ENCODE measurements at regions not wholly inside any gene's neighbourhood (a gene's known extent, or its start where the extent isn't known, plus 50 kb on each side); places are given as distances from the start of the nearest gene placed in this dataset.

DNA sequence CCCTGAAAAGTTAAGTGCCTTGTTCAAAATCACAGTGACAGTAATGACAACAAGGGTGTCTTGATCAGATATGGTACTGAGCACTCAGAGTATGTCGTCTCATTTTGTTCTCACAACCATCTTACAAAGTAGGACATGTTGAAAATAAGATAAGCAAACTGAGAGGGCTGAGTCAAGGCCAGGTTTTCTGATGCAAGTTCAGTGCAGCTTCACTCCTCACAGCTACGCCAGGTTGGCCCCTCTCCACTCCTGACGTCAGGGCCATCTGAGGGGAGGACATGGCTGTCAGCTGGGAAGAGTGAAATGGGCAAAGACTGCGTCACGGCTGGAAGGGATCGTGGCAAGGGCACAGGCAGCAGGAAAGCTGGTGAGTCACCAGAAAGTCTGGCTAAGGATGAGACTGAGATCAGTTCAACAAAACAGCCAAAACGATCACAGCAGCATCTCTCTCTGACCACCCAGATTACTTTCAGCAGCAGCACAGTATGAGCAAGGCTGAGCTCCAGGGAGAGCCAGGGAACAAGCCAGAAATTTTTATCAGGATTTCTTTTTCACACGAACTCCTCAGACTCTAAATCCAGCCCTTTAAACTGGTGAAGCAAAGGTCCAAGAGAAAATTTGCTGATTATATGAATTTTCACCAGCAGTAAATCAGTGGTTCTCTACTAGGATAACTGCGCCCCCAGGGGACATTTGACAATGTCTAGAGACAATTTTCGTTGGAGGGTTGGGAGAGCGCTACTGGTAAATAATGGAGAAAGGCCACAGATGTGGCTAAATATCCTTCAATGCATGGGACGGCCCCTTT lies 297.9 kb upstream of the AMIGO2 start:
- Histone ChIP-seq H3K27me3 (replicated peaks in 2 of 5; ENCODE audit: control insufficient read depth in 4 of 5, insufficient read depth in 5 of 5, low read length in 4 of 5) (no peaks in the 10 kb centered on the region), H3K4me1 (ENCODE audit: control extremely low read depth in 1 of 4, control insufficient read depth in 4 of 4, insufficient read depth in 4 of 4, low read length in 3 of 4) (peaks cover 0 to 16% (median 5%) of the 10 kb centered on the region in 4 experiments), H3K27ac (ENCODE audit: insufficient read depth in 1 of 2, low read depth in 1 of 2, low read length in 2 of 2, poor library complexity in 1 of 2, severe bottlenecking in 2 of 2) (no peak overlapping the region), H3K9me3 (ENCODE audit: control extremely low read depth in 1 of 5, control insufficient read depth in 4 of 5, insufficient read depth in 2 of 5, low read depth in 1 of 5, low read length in 4 of 5) (peaks cover 0 to 6% (median 0%) of the 10 kb centered on the region in 5 experiments), H3K36me3 (ENCODE audit: control insufficient read depth in 4 of 4, insufficient read depth in 4 of 4, low read length in 3 of 4) (no peaks in the 10 kb centered on the region), H3K4me3 (ENCODE audit: control insufficient read depth in 1 of 7, extremely low read depth in 1 of 7, insufficient read depth in 4 of 7, low read depth in 2 of 7, low read length in 6 of 7) (no peak overlapping the region)
- ChIA-PET CTCF (interaction anchor here (0.9 to 1.0 kb wide), 2 partner anchors 25 to 55 kb away, joined by 3 read pairs; no protein-coding TSS in a partner anchor), POLR2A (no interaction called here)
- 95% methylated on average over 9 of the region's 12 CpGs for WGBS (ENCODE audit: insufficient coverage)
- no peak for DNase-seq

DNA sequence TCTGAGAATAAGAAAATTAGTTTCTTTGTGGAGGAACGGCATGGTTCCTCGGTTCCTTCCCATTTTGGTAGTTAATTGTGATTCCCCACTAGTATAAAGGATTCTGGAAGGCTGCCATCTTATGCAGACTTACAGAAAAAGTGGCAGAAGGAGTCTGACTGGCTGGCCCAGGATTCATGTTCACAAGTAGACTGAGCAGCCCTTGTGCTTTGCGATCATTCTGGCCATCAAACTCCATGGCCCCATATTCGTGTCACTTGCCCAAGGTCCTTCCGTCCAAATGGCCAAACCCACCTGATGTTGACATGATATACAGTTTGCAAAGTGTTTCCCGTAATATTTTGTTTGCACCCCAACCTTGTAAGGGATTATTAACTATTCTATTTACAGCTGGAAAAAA lies 297.2 kb upstream of the AMIGO2 start:
- Histone ChIP-seq H3K4me1 (ENCODE audit: control extremely low read depth in 1 of 4, control insufficient read depth in 4 of 4, insufficient read depth in 4 of 4, low read length in 3 of 4) (peaks cover 0 to 16% (median 5%) of the 10 kb centered on the region in 4 experiments), H3K4me3 (ENCODE audit: control insufficient read depth in 1 of 7, extremely low read depth in 1 of 7, insufficient read depth in 4 of 7, low read depth in 2 of 7, low read length in 6 of 7) (no peak overlapping the region), H3K27ac (ENCODE audit: insufficient read depth in 1 of 2, low read depth in 1 of 2, low read length in 2 of 2, poor library complexity in 1 of 2, severe bottlenecking in 2 of 2) (no peak overlapping the region), H3K9me3 (ENCODE audit: control extremely low read depth in 1 of 5, control insufficient read depth in 4 of 5, insufficient read depth in 2 of 5, low read depth in 1 of 5, low read length in 4 of 5) (peaks cover 0 to 2% (median 0%) of the 10 kb centered on the region in 5 experiments), H3K36me3 (ENCODE audit: control insufficient read depth in 4 of 4, insufficient read depth in 4 of 4, low read length in 3 of 4) (no peaks in the 10 kb centered on the region), H3K27me3 (replicated peaks in 2 of 5; ENCODE audit: control insufficient read depth in 4 of 5, insufficient read depth in 5 of 5, low read length in 4 of 5) (no peaks in the 10 kb centered on the region)
- ChIA-PET CTCF (interaction anchor here (1.0 kb wide), 1 partner anchor 55 kb away, joined by 3 read pairs; no protein-coding TSS in a partner anchor), POLR2A (no interaction called here)
- WGBS (ENCODE audit: insufficient coverage), result 100% methylated on average over 1 of the region's 6 CpGs
- DNase-seq, result no peak

DNA sequence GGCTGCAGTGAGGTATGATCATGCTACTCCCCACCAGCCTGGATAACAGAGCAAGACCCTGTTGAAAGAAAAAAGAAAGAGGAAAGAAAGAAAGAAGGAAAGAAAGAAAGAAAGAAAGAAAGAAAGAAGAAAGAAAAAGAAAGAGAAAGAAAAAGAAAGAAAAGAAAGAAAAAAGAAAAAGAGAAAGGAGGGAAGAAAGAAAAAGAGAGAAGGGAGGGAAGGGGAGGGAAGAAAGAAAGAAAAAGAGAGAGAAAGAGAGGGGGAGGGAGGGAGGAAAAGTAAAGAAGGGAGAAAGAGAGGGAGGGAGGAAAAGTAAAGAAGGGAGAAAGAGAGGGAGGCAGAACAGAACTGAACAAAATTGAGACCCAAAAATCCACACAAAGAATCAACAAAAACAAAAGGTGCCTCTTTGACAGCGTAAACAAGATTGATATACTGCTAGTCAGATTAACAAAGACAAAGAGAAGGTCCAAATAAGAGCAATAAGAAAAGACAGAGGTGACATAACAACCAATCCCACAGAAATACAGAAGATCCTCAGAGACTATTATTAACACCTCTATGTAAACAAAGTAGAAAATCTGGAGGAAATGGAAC lies 293.9 kb upstream of the AMIGO2 start:
- POLR2A ChIA-PET, result no interaction called here
- H3K27ac ChIP-seq (ENCODE audit: insufficient read depth in 1 of 2, low read depth in 1 of 2, low read length in 2 of 2, poor library complexity in 1 of 2, severe bottlenecking in 2 of 2), result no peak overlapping the region
- no peaks in the 10 kb centered on the region for H3K27me3 ChIP-seq (replicated peaks in 2 of 5; ENCODE audit: control insufficient read depth in 4 of 5, insufficient read depth in 5 of 5, low read length in 4 of 5)
- WGBS (ENCODE audit: insufficient coverage), result no CpG with 5 or more reads among the region's 1 CpG
- CTCF ChIA-PET, result no interaction called here
- H3K9me3 ChIP-seq (ENCODE audit: control extremely low read depth in 1 of 5, control insufficient read depth in 4 of 5, insufficient read depth in 2 of 5, low read depth in 1 of 5, low read length in 4 of 5), result peaks cover 0 to 2% (median 0%) of the 10 kb centered on the region in 5 experiments
- H3K36me3 ChIP-seq (ENCODE audit: control insufficient read depth in 4 of 4, insufficient read depth in 4 of 4, low read length in 3 of 4), result no peaks in the 10 kb centered on the region
- DNase-seq, result no peak
- peaks cover 0 to 6% (median under 1%) of the 10 kb centered on the region in 4 experiments for H3K4me1 ChIP-seq (ENCODE audit: control extremely low read depth in 1 of 4, control insufficient read depth in 4 of 4, insufficient read depth in 4 of 4, low read length in 3 of 4)
- H3K4me3 ChIP-seq (ENCODE audit: control insufficient read depth in 1 of 7, extremely low read depth in 1 of 7, insufficient read depth in 4 of 7, low read depth in 2 of 7, low read length in 6 of 7), result no peak overlapping the region

DNA sequence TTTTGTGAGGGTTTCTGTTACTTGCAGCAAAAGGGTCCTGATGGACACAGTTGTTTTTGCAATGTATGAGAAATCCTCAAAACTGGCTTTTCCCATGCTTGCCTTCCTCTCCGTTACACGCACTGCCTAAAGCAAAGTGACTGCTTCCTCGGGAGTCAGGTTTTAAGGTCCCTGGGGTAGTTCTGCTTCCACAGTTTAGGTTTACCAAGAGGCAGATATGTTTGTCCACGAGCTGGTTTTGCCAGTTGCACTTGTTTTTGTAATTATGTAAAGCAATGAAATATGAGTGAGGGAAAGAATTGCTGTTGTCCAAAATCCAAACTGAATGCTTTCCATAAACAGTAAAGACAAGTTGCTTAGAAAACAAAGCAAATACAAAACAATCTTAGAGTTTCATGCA lies 290.7 kb upstream of the AMIGO2 start:
- no peak for DNase-seq
- Histone ChIP-seq H3K4me3 (ENCODE audit: control insufficient read depth in 1 of 7, extremely low read depth in 1 of 7, insufficient read depth in 4 of 7, low read depth in 2 of 7, low read length in 6 of 7) (no peak overlapping the region), H3K27ac (ENCODE audit: insufficient read depth in 1 of 2, low read depth in 1 of 2, low read length in 2 of 2, poor library complexity in 1 of 2, severe bottlenecking in 2 of 2) (no peak overlapping the region), H3K36me3 (ENCODE audit: control insufficient read depth in 4 of 4, insufficient read depth in 4 of 4, low read length in 3 of 4) (no peaks in the 10 kb centered on the region), H3K27me3 (replicated peaks in 2 of 5; ENCODE audit: control insufficient read depth in 4 of 5, insufficient read depth in 5 of 5, low read length in 4 of 5) (no peaks in the 10 kb centered on the region), H3K4me1 (ENCODE audit: control extremely low read depth in 1 of 4, control insufficient read depth in 4 of 4, insufficient read depth in 4 of 4, low read length in 3 of 4) (peaks cover 0 to 6% (median 1%) of the 10 kb centered on the region in 4 experiments), H3K9me3 (ENCODE audit: control extremely low read depth in 1 of 5, control insufficient read depth in 4 of 5, insufficient read depth in 2 of 5, low read depth in 1 of 5, low read length in 4 of 5) (peaks cover 0 to 2% (median 0%) of the 10 kb centered on the region in 5 experiments)
- CTCF ChIA-PET, result interaction anchor here (1.0 kb wide), 1 partner anchor 12 kb away, joined by 3 read pairs; no protein-coding TSS in a partner anchor
- POLR2A ChIA-PET, result interaction anchor here (0.6 kb wide), 1 partner anchor 14 kb away, joined by 3 read pairs; no protein-coding TSS in a partner anchor
- WGBS (ENCODE audit: insufficient coverage), result 93% methylated on average over 2 of the region's 4 CpGs

DNA sequence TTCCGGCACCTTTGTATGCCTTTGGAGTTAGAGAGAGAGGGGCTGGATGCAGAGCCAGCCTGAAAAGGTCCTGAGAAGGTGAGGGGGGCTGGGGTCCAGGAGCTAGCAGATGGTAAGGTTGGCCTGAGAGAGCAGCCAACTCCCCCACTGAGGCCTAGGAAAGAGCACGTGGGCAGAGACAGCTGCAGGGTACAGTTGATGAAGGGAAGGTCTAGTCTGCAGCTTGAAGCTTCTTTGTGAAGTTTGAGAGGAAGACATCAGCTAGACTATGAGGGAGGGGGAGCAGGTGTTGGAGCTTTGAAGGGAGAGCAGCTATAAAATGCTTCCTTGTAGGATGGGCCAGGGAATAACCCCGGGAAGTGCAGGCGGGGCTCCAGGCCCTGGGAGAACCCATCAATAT lies 289.3 kb upstream of the AMIGO2 start:
- H3K4me3 ChIP-seq (ENCODE audit: control insufficient read depth in 1 of 7, extremely low read depth in 1 of 7, insufficient read depth in 4 of 7, low read depth in 2 of 7, low read length in 6 of 7), result no peak overlapping the region
- H3K27ac ChIP-seq (ENCODE audit: insufficient read depth in 1 of 2, low read depth in 1 of 2, low read length in 2 of 2, poor library complexity in 1 of 2, severe bottlenecking in 2 of 2), result no peak overlapping the region
- H3K27me3 ChIP-seq (replicated peaks in 2 of 5; ENCODE audit: control insufficient read depth in 4 of 5, insufficient read depth in 5 of 5, low read length in 4 of 5), result no peaks in the 10 kb centered on the region
- no peaks in the 10 kb centered on the region for H3K9me3 ChIP-seq (ENCODE audit: control extremely low read depth in 1 of 5, control insufficient read depth in 4 of 5, insufficient read depth in 2 of 5, low read depth in 1 of 5, low read length in 4 of 5)
- POLR2A ChIA-PET, result no interaction called here
- DNase-seq, result no peak
- whole genome bisulfite sequencing (ENCODE audit: insufficient coverage), result 100% methylated on average over 4 of the region's 4 CpGs
- H3K36me3 ChIP-seq (ENCODE audit: control insufficient read depth in 4 of 4, insufficient read depth in 4 of 4, low read length in 3 of 4), result no peaks in the 10 kb centered on the region
- H3K4me1 ChIP-seq (ENCODE audit: control extremely low read depth in 1 of 4, control insufficient read depth in 4 of 4, insufficient read depth in 4 of 4, low read length in 3 of 4), result peaks cover 1 to 6% (median 4%) of the 10 kb centered on the region in 4 experiments
- CTCF ChIA-PET, result no interaction called here

DNA sequence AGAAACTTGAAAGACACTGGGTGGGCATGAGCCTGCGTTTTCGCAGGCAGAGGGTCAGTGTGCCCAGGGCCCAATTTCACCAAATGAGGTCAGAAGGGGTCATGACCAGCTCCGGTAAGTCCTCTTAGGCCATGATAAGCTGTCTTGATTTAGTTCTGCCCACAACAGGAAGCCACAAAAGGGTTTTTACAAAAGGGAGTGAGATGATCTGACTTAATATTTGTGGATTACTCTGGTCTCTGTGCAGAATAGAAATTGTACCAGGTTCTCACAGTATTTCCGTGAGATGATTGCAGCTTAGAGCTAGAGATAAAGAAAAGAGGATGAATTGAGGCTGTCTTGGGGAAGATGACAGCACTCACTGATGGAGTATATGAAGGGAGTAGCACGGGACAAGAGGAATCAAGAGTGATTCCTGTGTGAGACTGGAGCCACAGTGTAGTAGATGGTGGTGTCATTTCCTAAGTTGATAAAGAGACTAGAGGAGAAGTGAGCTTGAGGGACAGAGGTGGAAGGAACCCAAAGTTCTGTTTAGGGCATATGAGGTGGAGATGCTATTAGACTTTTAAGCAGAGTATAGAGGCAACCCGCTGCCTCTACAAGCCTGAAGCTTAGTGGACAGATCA lies 288.3 kb upstream of the AMIGO2 start:
- Histone ChIP-seq H3K4me1 (ENCODE audit: control extremely low read depth in 1 of 4, control insufficient read depth in 4 of 4, insufficient read depth in 4 of 4, low read length in 3 of 4) (peaks cover 3 to 15% (median 5%) of the 10 kb centered on the region in 4 experiments), H3K9me3 (ENCODE audit: control extremely low read depth in 1 of 5, control insufficient read depth in 4 of 5, insufficient read depth in 2 of 5, low read depth in 1 of 5, low read length in 4 of 5) (no peaks in the 10 kb centered on the region), H3K27me3 (replicated peaks in 2 of 5; ENCODE audit: control insufficient read depth in 4 of 5, insufficient read depth in 5 of 5, low read length in 4 of 5) (no peaks in the 10 kb centered on the region), H3K36me3 (ENCODE audit: control insufficient read depth in 4 of 4, insufficient read depth in 4 of 4, low read length in 3 of 4) (no peaks in the 10 kb centered on the region), H3K4me3 (ENCODE audit: control insufficient read depth in 1 of 7, extremely low read depth in 1 of 7, insufficient read depth in 4 of 7, low read depth in 2 of 7, low read length in 6 of 7) (no peak overlapping the region), H3K27ac (ENCODE audit: insufficient read depth in 1 of 2, low read depth in 1 of 2, low read length in 2 of 2, poor library complexity in 1 of 2, severe bottlenecking in 2 of 2) (no peak overlapping the region)
- ChIA-PET CTCF (interaction anchor here (0.9 to 1.2 kb wide), 3 partner anchors 14 to 335 kb away, joined by 3 read pairs; no protein-coding TSS in a partner anchor), POLR2A (no interaction called here)
- DNase-seq, result peak in 1 of 3 donors; percentile 28
- 60% methylated on average over 6 of the region's 6 CpGs for WGBS (ENCODE audit: insufficient coverage)

Measured in common myeloid progenitor, CD34-positive (primary cell).